GM18867 (cell line): ENCODE measurements at regions not wholly inside any gene's neighbourhood (a gene's known extent, or its start where the extent isn't known, plus 50 kb on each side); places are given as distances from the start of the nearest gene placed in this dataset.

Experiments used
- ATAC-seq: cut with Tn5 transposase; IDR thresholded peaks from one replicate; pipeline ENCODE4 v1.9.1; 2021; ENCODE audit warnings: mild to moderate bottlenecking, moderate library complexity; ENCODE audit not compliant: unreplicated experiment

DNA sequence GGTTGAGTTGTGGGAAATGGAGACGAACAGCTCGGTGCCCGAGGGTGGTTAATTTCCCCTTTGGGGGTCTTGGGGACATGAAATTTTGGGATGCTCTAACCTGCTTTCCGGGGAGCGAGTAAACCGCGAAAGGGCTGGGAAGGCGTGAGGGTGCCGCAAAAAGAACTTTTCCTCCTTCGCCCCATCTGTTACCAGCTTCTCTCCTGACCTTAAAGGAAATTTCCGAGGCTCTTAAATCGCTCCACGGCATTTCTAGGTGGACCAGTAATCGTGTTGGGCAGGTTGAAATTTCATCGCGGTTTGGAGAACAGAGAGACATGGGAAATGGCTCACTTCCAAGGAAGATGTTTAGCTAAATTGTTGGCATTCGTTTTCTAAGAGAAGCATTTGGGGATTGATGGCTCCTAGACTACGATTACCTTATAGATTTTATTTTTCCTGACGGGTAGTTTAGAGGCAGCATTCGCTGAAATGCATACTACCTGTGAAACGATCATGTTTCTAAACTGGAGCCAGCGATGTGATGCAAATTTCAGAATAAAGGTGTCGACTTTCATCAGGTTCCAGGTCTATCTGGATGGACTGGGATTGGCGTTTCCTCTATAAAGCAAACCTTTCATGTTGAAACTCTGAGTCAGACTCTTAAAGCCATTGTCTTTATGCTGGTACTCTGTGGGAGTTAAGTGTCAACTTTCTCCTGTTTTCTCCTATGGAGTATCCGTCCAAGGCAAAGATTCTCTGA, 414.5 kb downstream of the PCNX1 start:
- ATAC-seq, result no peak

- ATAC-seq, result no peak
Observed at GRCh38 chr14:71322655-71323250, 415.5 kb downstream of the PCNX1 start.

DNA sequence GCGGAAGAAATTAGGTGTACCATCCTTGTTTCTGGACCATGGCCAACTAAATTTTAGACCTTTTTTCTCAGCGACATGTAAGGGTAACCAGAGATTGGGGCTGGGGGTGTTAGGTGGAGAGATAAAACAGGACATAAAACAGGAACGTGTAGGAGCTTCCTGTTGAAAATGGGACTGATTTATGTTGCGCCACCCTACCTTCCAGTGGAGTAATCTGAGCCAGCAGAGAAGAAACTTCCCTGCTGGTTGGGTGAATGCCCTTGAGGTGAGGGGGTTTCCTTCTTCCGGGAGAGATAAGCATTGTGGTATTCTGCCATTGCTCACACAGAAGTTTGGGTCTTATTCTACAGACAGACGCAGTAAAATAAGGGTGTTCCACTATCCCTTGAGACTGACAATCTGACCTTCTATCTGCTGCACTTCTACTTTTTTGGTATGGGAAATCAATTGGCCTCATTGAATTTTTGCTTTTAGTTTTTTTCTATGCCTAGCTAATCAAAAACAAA, 417.6 kb downstream of the PCNX1 start:
- no peak for ATAC-seq

DNA sequence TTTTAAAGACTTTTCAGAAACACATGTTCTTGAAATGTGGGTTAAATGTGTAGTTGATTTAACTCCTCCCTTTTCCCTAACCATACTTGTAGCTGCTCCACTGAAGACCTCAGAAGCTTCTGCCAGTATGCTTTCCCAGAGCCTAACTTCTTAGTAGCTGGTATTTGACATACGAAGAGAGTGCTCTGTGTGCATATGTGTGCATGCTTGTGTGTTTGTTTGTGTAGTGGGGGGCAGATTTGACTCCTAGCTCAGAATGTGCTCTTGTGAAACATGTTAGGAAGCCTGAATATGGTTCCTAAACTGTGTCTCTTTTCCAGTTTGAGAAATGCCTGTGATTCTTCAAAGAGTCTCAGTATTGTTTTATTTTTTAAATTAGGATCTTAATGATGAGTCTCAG, 420.4 kb downstream of the PCNX1 start:
- no peak for ATAC-seq

DNA sequence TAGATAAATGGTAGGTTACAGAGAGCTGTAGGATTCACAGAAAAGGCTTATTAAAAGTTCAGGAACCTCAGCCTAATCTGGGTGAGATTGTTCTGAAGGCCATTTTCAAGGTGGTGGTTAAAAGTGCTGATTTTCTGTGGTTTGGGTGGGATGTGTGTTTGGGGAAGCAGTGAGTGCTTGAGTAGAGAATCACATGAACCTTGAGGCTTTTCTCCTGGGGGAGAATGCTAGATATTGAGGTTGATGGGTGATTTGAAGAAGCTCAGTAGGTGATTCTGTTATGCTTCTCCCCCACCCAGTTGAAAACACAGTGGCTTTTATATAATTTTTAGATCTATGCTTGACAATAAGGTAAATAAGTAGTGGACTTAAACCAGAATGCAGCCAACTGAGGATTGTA, 420.9 kb downstream of the PCNX1 start:
- ATAC-seq, result no peak

GRCh38 chr14:71328954-71329353, 421.7 kb downstream of the PCNX1 start:
- ATAC-seq, result no peak

GRCh38 chr14:71331403-71331802, 424.1 kb downstream of the PCNX1 start:
- no peak for ATAC-seq

DNA sequence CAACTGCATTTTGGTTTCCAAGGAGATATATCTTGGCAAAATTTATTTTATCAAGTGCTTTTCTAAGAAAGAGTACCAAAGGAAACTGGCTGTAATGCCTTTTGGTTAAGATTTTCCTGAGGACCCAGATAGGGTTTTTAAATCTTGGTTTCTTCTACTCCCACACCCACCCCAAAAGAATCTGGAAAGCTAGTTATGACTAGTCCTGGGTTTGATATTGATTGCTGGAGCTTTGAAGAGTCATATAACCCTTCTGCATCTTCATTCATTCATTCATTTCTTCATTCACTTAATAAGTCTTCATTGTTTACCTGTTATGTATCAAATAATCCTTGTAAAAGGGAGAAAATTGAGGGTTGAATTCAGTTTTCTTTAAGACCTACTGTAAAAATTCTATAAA, 425.2 kb downstream of the PCNX1 start:
- ATAC-seq, result no peak

GRCh38 chr14:71333705-71334104, 426.4 kb downstream of the PCNX1 start:
- ATAC-seq, result no peak

- no peak for ATAC-seq
Observed at GRCh38 chr14:71336489-71337192, 429.4 kb downstream of the PCNX1 start.

- ATAC-seq, result no peak
Observed at GRCh38 chr14:71338153-71338552, 430.9 kb downstream of the PCNX1 start.

DNA sequence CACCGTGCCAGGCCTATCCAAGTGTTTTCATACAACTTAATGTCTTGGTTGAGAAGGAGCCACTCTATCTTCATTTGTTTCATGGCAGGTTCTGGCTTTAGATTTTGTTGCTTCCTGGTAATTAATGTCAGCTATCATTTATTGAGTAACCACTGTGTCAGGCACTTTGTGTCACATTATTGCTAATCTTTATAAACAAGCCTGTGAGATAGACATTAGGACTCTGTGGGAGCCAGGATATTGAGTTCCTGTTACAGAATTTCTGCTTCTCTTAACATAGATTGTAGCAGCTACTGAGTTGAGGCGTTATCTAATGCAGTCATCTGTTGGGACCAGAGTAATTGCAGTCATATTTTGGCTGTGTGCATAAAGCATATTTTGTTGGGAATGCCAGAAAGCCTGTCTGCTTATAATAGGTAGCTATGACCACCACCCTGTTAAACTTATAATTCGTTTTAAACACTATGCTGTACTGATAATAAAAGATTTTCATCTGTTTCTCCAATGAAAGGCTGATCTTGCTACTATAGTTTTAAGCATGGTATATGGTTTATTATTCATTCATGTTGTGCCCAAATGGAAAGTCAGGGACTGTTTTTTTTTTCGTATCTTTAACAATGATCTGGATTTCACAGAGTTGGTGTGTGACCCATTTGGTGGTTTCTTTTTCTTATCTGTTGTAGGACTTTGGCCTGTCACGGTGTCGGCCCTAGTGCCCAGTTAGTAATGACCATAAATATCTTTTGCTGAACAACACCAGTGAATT, 432.6 kb downstream of the PCNX1 start:
- ATAC-seq, result no peak

DNA sequence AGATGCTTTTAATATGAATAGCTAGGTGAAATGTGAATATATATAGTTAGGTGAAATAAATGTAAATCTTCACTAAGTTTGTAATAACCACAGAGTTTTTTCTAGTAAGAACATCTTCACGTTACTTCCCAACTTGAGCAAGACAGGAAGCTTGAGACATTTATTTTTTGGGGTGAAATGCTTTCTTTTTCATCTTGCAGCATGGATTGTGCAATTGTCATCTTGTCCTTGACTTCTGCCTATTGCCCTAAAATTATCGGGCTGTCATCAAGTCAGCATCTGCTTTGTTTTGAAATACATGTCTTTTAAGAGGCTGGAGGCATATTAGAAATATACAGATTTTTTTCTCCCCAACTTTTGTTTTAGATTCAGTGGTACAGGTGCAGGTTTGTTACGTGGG, 433.9 kb downstream of the PCNX1 start:
- ATAC-seq, result no peak

GRCh38 chr14:71343724-71344123, 436.5 kb downstream of the PCNX1 start:
- ATAC-seq, result no peak

- ATAC-seq, result no peak
Observed at GRCh38 chr14:71344506-71344905, 437.2 kb downstream of the PCNX1 start.

DNA sequence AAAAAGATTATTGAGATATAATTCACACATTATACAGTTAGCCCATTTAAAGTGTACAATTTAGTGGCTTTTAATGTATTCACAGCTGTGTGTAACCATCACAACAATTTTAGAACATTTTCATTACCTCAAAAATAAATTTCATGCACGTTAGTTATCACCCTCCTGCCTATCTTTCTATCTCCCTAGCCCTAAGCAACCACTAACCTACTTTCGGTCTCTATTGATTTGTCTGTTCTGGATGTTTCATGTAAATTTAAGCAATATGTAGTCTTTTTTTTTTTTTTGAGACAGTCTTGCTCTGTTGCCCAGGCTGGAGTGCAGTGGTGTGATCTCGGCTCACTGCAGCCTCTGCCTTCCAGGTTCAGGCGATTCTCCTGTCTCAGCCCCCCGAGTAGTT, 439.4 kb downstream of the PCNX1 start:
- ATAC-seq, result peak; percentile 74

- no peak for ATAC-seq
Observed at GRCh38 chr14:71348394-71348793, 441.1 kb downstream of the PCNX1 start.

- ATAC-seq, result no peak
Observed at GRCh38 chr14:71348817-71349216, 441.6 kb downstream of the PCNX1 start.

GRCh38 chr14:71354142-71354541, 446.9 kb downstream of the PCNX1 start:
- no peak for ATAC-seq

DNA sequence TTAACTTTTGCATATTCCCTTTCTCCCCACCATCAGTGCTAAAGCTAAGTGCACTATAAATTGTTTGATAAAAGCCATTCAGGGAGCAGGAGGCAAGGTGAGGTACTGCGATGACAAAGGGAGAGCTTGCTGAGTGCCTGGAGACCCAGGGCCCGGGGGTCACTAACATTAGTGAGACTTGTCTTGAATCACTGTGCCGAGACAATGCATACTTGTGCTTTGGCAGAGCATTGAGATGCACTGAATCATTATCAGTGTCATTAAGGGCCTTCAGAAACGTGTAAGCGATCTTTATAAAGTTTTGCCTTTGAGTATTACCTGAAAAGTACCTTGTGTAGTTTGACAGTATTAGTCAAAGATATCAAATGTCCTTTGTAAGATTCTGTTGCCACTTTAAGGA, 447.5 kb downstream of the PCNX1 start:
- ATAC-seq, result no peak
